HG02678 (cell line): ENCODE measurements at regions not wholly inside any gene's neighbourhood (a gene's known extent, or its start where the extent isn't known, plus 50 kb on each side); places are given as distances from the start of the nearest gene placed in this dataset.
"Not testable (repeated sequence)": the region's sequence is repeated elsewhere in the genome, so short reads cannot be mapped to it uniquely, and the experiment has no call there.

Experiments
- ATAC-seq: cut with Tn5 transposase; IDR thresholded peaks from one replicate; pipeline ENCODE4 v1.9.1; 2021; ENCODE audit warnings: mild to moderate bottlenecking, moderate library complexity; ENCODE audit not compliant: unreplicated experiment

GRCh38 chr12:41684997-41685396 is 459.7 kb downstream of the GXYLT1 start:
- ATAC-seq, result no peak

GRCh38 chr12:41683513-41684240 is 461.0 kb downstream of the GXYLT1 start:
- no peak for ATAC-seq

GRCh38 chr12:41683023-41683422 is 461.7 kb downstream of the GXYLT1 start:
- ATAC-seq, result peak; percentile 80

GRCh38 chr12:41681898-41682297 is 462.8 kb downstream of the GXYLT1 start:
- no peak for ATAC-seq

- ATAC-seq, result no peak
These were observed 464.5 kb downstream of the GXYLT1 start for GRCh38 chr12:41680155-41680554.

- no peak for ATAC-seq
These were observed 475.6 kb downstream of the PDZRN4 start for GRCh38 chr12:41663598-41664265.

GRCh38 chr12:41661141-41661765 is 473.1 kb downstream of the PDZRN4 start:
- ATAC-seq, result no peak

- ATAC-seq, result no peak
These were observed 468.3 kb downstream of the PDZRN4 start for GRCh38 chr12:41656454-41656853.

GRCh38 chr12:41653386-41654326 is 465.5 kb downstream of the PDZRN4 start:
- no peak for ATAC-seq

GRCh38 chr12:41652981-41653380 is 464.9 kb downstream of the PDZRN4 start:
- ATAC-seq, result no peak

- no peak for ATAC-seq
These were observed 457.5 kb downstream of the PDZRN4 start for GRCh38 chr12:41645624-41646023.

GRCh38 chr12:41642808-41643207 is 454.7 kb downstream of the PDZRN4 start:
- not testable (repeated sequence) for ATAC-seq

- ATAC-seq, result no peak
These were observed 448.5 kb downstream of the PDZRN4 start for GRCh38 chr12:41636653-41637052.

GRCh38 chr12:41635626-41636364 is 447.7 kb downstream of the PDZRN4 start:
- no peak for ATAC-seq

GRCh38 chr12:41634091-41634490 is 446.0 kb downstream of the PDZRN4 start:
- no peak for ATAC-seq

GRCh38 chr12:41629611-41630010 is 441.5 kb downstream of the PDZRN4 start:
- ATAC-seq, result no peak

GRCh38 chr12:41627476-41627875 is 439.4 kb downstream of the PDZRN4 start:
- no peak for ATAC-seq

GRCh38 chr12:41624571-41624970 is 436.5 kb downstream of the PDZRN4 start:
- ATAC-seq, result no peak
